GM13977 (cell line): ENCODE measurements at regions not wholly inside any gene's neighbourhood (a gene's known extent, or its start where the extent isn't known, plus 50 kb on each side); places are given as distances from the start of the nearest gene placed in this dataset.

Source experiments
- DNase-seq: peaks from one replicate; pipeline ENCODE4 v3.0.0; 2012; ENCODE audit warnings: low spot score
- CTCF ChIP-seq: IDR thresholded peaks from 2 replicates; pipeline ENCODE4 v1.5.1; 2012; ENCODE audit warnings: mild to moderate bottlenecking, control low read depth; ENCODE audit not compliant: insufficient read depth; ENCODE audit errors: extremely low read depth, missing control alignments
- in situ Hi-C: fragments of 300-500 bp; cut with MboI; formaldehyde crosslinking; loops from one replicate; pipeline ENCODE4 v1.12.0; 2022; ENCODE audit warnings: low sequenced_read_pairs, low pct_unique_long_range_greater_than_20kb, mixed read lengths, inconsistent platforms; ENCODE audit not compliant: unreplicated experiment

- in situ Hi-C loops, result no loop called here
- no peak for TF ChIP-seq CTCF
Measured at GRCh38 chr5:110346893-110347358, 379.5 kb downstream of the TMEM232 start.

GRCh38 chr5:110347781-110348180 lies 378.7 kb downstream of the TMEM232 start:
- in situ Hi-C loops, result no loop called here
- no peak for TF ChIP-seq CTCF
- DNase-seq, result no peak

More at GRCh38 chr5:110346893-110347358, 379.5 kb downstream of the TMEM232 start:
- DNase-seq, result no peak

GRCh38 chr5:110351430-110351829 lies 375.0 kb downstream of the TMEM232 start:
- TF ChIP-seq CTCF, result no peak
- DNase-seq, result no peak
- in situ Hi-C loops, result no loop called here

- in situ Hi-C loops, result no loop called here
- no peak for TF ChIP-seq CTCF
- DNase-seq, result no peak
Measured at GRCh38 chr5:110354311-110354710, 372.2 kb downstream of the TMEM232 start.

- DNase-seq, result no peak
- TF ChIP-seq CTCF, result no peak
- in situ Hi-C loops, result no loop called here
Measured at GRCh38 chr5:110354915-110355644, 371.4 kb downstream of the TMEM232 start.

- in situ Hi-C loops, result no loop called here
- no peak for DNase-seq
Measured at GRCh38 chr5:110356677-110357076, 369.8 kb downstream of the TMEM232 start.

More at GRCh38 chr5:110356677-110357076, 369.8 kb downstream of the TMEM232 start:
- TF ChIP-seq CTCF, result no peak
